ENCODE measurements at regions not wholly inside any gene's neighbourhood (a gene's known extent, or its start where the extent isn't known, plus 50 kb on each side); places are given as distances from the start of the nearest gene placed in this dataset.

GRCh38 chr2:193861557-193861956 is 1666.8 kb upstream of the TMEFF2 start:
- no peak for TF ChIP-seq POLR2A (IDR thresholded peaks at IDR 0.05)
- TF ChIP-seq, protein P1, sequence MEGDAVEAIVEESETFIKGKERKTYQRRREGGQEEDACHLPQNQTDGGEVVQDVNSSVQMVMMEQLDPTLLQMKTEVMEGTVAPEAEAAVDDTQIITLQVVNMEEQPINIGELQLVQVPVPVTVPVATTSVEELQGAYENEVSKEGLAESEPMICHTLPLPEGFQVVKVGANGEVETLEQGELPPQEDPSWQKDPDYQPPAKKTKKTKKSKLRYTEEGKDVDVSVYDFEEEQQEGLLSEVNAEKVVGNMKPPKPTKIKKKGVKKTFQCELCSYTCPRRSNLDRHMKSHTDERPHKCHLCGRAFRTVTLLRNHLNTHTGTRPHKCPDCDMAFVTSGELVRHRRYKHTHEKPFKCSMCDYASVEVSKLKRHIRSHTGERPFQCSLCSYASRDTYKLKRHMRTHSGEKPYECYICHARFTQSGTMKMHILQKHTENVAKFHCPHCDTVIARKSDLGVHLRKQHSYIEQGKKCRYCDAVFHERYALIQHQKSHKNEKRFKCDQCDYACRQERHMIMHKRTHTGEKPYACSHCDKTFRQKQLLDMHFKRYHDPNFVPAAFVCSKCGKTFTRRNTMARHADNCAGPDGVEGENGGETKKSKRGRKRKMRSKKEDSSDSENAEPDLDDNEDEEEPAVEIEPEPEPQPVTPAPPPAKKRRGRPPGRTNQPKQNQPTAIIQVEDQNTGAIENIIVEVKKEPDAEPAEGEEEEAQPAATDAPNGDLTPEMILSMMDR (IDR thresholded peaks at IDR 0.05 in 4 of 5, conservative IDR thresholded peaks at IDR 0.05 in 1 of 5): no peak
